Common myeloid progenitor, CD34-positive (primary cell): ENCODE measurements at regions not wholly inside any gene's neighbourhood (a gene's known extent, or its start where the extent isn't known, plus 50 kb on each side); places are given as distances from the start of the nearest gene placed in this dataset.
"Not testable (repeated sequence)": the region's sequence is repeated elsewhere in the genome, so short reads cannot be mapped to it uniquely, and the experiment has no call there.

Source experiments
- CTCF ChIA-PET: fragments of 350-600 bp; sonication (Branson Sonifier 250); formaldehyde crosslinking; loops from one replicate; lab custom pipeline; 2021; ENCODE audit warnings: antibody characterized with exemption; lab: Charles Lee
- POLR2A ChIA-PET: fragments of 350-600 bp; sonication (Branson Sonifier 250); formaldehyde crosslinking; loops from one replicate; lab custom pipeline; 2021; ENCODE audit warnings: antibody characterized with exemption; lab: Charles Lee
- DNase-seq, 3 donors: peaks; one replicate each; pipeline versions ENCODE4 v3.0.0 to v3.0.0-alpha.2; 2013
- H3K27ac ChIP-seq, 2 experiments: 1 replicate in 1 of 2; 2 replicates in 1 of 2; pipeline ENCODE4 v1.7.0; 2013; ENCODE audit warnings: inconsistent platforms in 2 of 2, low read length in 2 of 2, mild to moderate bottlenecking in 2 of 2, low read depth in 1 of 2, moderate library complexity in 1 of 2; ENCODE audit not compliant: severe bottlenecking in 2 of 2, insufficient read depth in 1 of 2, poor library complexity in 1 of 2
- H3K27me3 ChIP-seq, 5 experiments: replicated peaks in 2 of 5; 1 replicate in 3 of 5; 2 replicates in 2 of 5; pipeline versions ENCODE4 v1.6.1 to v1.7.0; 2013; ENCODE audit warnings: low read length in 4 of 5, mild to moderate bottlenecking in 2 of 5, moderate library complexity in 2 of 5, inconsistent platforms in 1 of 5; ENCODE audit not compliant: insufficient read depth in 5 of 5, control insufficient read depth in 4 of 5
- H3K36me3 ChIP-seq, 4 experiments: 1 replicate in 2 of 4; 2 replicates in 2 of 4; pipeline versions ENCODE4 v1.6.1 to v1.7.0; 2013; ENCODE audit warnings: low read length in 3 of 4, control low read depth in 1 of 4, mild to moderate bottlenecking in 1 of 4; ENCODE audit not compliant: control insufficient read depth in 4 of 4, insufficient read depth in 4 of 4
- H3K4me1 ChIP-seq, 4 experiments: 1 replicate in 3 of 4; 2 replicates in 1 of 4; pipeline versions ENCODE4 v1.6.1 to v1.7.1; 2013; ENCODE audit warnings: low read length in 3 of 4, mild to moderate bottlenecking in 3 of 4, control low read depth in 1 of 4, inconsistent platforms in 1 of 4, moderate library complexity in 1 of 4; ENCODE audit not compliant: control insufficient read depth in 4 of 4, insufficient read depth in 4 of 4; ENCODE audit errors: control extremely low read depth in 1 of 4
- H3K4me3 ChIP-seq, 7 experiments: 1 replicate in 4 of 7; 2 replicates in 3 of 7; pipeline versions ENCODE4 v1.5.1 to v1.7.0; 2013; ENCODE audit warnings: mild to moderate bottlenecking in 7 of 7, low read length in 6 of 7, moderate library complexity in 6 of 7, inconsistent platforms in 2 of 7, low read depth in 2 of 7, control low read depth in 1 of 7; ENCODE audit not compliant: insufficient read depth in 4 of 7, control insufficient read depth in 1 of 7; ENCODE audit errors: extremely low read depth in 1 of 7
- H3K9me3 ChIP-seq, 5 experiments: 1 replicate in 4 of 5; 2 replicates in 1 of 5; pipeline versions ENCODE4 v1.6.1 to v1.7.1; 2013; ENCODE audit warnings: low read length in 4 of 5, mild to moderate bottlenecking in 2 of 5, inconsistent platforms in 1 of 5, low read depth in 1 of 5, moderate library complexity in 1 of 5; ENCODE audit not compliant: control insufficient read depth in 4 of 5, insufficient read depth in 2 of 5; ENCODE audit errors: control extremely low read depth in 1 of 5
- WGBS: methylation state at CpG from one replicate; pipeline ENCODE4 v1.1.5; 2013; ENCODE audit not compliant: insufficient coverage; 5-methylcytosine and 5-hydroxymethylcytosine counted together

DNA sequence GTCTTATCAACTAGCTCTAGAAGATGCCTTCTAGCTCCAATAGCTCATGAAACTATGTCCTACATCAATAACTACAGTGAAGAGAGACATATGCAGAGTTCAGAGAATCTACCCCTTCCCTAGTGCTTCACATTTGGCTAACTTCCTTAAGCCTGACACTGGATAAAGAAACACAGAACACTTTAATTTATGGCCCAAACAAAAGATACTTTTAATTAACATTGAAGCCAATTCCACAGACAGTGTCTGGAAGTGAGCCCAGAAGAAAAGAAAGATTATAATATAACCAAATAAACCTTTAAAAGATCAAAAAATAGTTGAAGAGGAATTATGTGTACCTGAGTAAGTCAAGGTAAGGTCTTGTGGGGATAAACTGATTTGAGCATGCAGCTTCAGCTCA is 255.2 kb downstream of the C11orf87 start:
- Histone ChIP-seq H3K4me3 (no peak overlapping the region), H3K27me3 (peaks cover 0 to 6% (median 0%) of the 10 kb centered on the region in 5 experiments), H3K9me3 (no peaks in the 10 kb centered on the region), H3K27ac (no peak overlapping the region), H3K4me1 (no peaks in the 10 kb centered on the region), H3K36me3 (no peaks in the 10 kb centered on the region)
- ChIA-PET CTCF (no interaction called here), POLR2A (no interaction called here)
- DNase-seq = no peak

DNA sequence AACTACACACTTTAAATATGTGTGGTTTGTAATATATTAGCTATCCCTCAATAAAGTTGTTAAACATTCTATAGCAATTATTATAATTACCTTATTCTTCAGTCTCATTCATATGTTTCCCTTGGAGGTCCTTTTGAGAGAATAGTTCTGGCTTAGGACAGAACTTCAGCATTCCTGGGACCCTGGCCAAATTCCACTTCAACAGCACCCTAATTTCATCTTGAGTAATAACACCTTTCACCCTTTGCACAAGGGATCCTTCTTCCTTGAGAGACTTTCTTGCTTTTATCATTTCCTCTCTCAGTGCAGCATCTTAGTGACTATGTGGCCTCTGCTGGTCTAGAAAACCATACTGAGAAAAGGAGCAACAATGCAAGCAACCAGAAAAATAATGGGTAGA is 255.9 kb downstream of the C11orf87 start:
- no peak for DNase-seq
- peaks cover 0 to 6% (median 0%) of the 10 kb centered on the region in 5 experiments for H3K27me3 ChIP-seq
- ChIA-PET POLR2A (no interaction called here), CTCF (no interaction called here)
- H3K36me3 ChIP-seq = no peaks in the 10 kb centered on the region
- H3K9me3 ChIP-seq = no peaks in the 10 kb centered on the region
- no peak overlapping the region for H3K27ac ChIP-seq
- H3K4me1 ChIP-seq = no peaks in the 10 kb centered on the region
- H3K4me3 ChIP-seq = no peak overlapping the region

DNA sequence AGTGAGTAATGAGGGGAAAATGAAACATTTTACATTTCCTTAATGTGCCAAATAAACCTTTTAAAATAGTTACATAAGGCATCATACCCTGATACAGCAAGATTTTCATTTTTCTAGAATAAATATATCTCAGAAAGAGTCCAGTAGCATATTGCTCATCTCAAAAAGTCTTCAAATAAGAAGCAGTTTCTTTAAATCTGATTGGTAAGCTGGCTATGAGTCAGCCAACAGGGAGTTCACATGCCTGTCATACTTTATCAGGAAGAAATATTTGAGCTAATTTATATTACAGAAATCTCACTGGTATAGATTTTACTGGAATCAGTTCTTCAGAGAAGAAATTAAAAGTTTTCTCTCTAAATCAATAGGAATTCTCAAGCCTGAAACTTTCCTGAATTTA is 258.1 kb downstream of the C11orf87 start:
- Histone ChIP-seq H3K27ac (no peak overlapping the region), H3K9me3 (peaks cover 0 to 1% (median 0%) of the 10 kb centered on the region in 5 experiments), H3K4me3 (no peak overlapping the region), H3K27me3 (peaks cover 0 to 3% (median 0%) of the 10 kb centered on the region in 5 experiments), H3K36me3 (no peaks in the 10 kb centered on the region), H3K4me1 (no peaks in the 10 kb centered on the region)
- ChIA-PET POLR2A (no interaction called here), CTCF (no interaction called here)
- no peak for DNase-seq

DNA sequence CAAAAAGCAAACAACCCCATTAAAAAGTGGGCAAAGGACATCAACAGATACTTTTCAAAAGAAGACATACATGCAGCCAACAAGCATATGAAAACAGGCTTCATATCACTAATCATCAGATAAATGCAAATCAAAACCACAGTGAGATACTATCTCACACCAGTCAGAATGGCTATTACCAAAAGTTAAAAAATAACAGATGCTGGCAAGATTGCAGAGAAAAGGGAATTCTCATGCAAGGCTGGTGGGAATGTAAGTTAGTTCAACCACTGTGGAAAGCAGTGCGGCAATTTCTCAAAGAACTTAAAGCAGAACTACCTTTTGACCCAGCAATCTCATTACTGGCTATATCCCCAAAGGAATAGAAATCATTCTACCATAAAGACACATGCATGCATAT is 260.8 kb downstream of the C11orf87 start:
- CTCF ChIA-PET = not testable (repeated sequence)

DNA sequence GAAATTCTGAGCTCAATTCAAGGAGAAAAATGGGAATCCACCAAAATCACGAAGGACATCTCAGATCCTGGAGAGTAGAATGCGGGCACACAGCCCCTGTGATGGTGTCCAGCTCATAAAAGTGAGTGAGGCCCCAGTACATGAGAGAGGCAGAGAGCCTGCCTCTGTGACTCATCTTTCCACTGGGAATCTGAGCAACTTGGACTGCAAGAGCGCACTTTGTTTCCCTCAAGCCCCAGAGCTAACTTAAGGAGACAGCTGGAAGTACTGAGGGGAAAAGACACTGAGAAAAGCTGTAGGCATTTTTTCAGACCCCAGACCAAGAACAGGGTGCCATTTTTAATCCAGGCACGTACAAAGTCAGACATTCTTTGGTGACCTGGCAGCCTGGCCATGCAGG is 273.7 kb downstream of the C11orf87 start:
- CTCF ChIA-PET = interaction anchor here (4.5 kb wide), 1 partner anchor 998 kb away, joined by 24 read pairs; no protein-coding TSS in a partner anchor
- Histone ChIP-seq H3K9me3 (peaks cover 0 to 11% (median 0%) of the 10 kb centered on the region in 5 experiments), H3K4me3 (no peak overlapping the region), H3K4me1 (no peaks in the 10 kb centered on the region), H3K27me3 (no peaks in the 10 kb centered on the region), H3K27ac (no peak overlapping the region), H3K36me3 (no peaks in the 10 kb centered on the region)
- DNase-seq = no peak
- POLR2A ChIA-PET = no interaction called here
- 98% methylated on average over 4 of the region's 4 CpGs for WGBS

More for the DNA sequence above, 260.8 kb downstream of the C11orf87 start:
- H3K4me1 ChIP-seq, H3K4me3 ChIP-seq, H3K36me3 ChIP-seq, H3K27ac ChIP-seq, H3K9me3 ChIP-seq, H3K27me3 ChIP-seq, DNase-seq, POLR2A ChIA-PET: not testable (repeated sequence)
- WGBS = 60% methylated on average over 1 of the region's 1 CpG

DNA sequence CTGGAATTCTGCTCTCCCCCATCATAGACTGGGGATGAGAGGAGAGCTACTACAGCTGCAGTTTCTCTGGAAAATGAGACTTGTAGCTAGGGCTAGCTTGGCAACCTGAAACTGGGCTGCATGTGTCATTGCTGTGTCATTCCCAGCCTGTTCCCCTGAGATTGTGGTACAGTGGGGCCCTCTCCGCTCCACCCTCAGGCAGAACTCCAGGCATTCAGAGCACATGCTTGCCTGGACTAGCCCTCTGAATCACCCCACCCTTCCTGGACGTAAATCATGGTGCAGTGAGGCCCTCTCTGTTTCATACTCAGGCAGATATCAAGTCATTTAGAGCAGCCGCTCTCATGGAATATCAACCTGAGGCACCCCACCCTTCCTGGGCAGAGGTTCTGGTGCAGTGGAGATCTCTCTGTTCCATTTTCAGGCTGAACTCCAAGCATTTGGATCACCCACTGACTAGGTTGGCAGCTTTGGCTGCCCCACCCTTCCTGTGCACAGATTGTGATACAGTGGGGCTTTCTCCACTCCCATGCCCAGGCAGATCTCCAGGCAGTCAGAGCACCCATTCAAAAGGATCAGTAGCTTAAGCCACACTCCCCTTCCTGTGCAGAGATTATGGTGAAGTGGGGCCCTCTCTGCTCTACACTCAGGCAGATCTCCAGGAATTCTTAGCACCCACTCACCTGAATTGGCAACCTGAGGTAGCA is 274.4 kb downstream of the C11orf87 start:
- H3K9me3 ChIP-seq = peaks cover 0 to 11% (median 0%) of the 10 kb centered on the region in 5 experiments
- WGBS = 90% methylated on average over 3 of the region's 3 CpGs
- no peak overlapping the region for H3K4me3 ChIP-seq
- ChIA-PET CTCF (interaction anchor here (0.7 to 4.5 kb wide), 4 partner anchors 13 to 999 kb away, joined by 3 to 24 read pairs (median 4); no protein-coding TSS in a partner anchor), POLR2A (no interaction called here)
- H3K4me1 ChIP-seq = no peaks in the 10 kb centered on the region
- no peak for DNase-seq
- H3K36me3 ChIP-seq = no peaks in the 10 kb centered on the region
- no peaks in the 10 kb centered on the region for H3K27me3 ChIP-seq
- no peak overlapping the region for H3K27ac ChIP-seq

DNA sequence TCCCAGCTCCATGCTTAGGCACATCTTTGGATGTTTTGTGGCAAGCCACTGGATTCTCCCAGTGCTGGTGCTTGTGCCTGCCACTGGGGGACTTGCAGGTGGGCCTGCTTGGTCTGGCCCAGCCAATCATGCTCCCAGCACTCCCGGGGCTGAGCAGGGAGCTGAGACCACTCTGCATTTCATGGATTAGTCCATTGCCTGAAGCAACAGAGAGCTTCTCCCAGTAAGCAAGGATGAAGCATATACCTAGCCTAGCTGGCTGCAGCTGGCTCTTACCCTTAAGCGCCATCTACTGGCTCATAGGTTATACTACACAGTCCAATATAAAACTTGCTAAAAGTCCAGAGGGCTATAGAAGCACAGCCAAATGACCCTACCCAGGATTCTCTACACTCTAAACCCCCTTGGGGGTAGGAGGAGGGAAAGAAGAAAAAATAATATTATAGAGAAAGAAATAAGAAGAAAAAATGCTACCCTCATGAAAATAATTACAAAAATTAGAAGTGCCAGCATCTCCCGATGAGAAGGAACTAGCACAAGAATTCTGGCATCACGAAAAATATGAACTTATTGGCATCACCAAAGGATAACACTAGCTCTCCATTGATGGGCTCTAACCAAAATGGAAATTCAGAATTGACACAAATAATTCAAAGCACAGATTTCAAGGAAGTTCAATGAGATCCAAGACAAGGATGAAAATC is 275.3 kb downstream of the C11orf87 start:
- no peaks in the 10 kb centered on the region for H3K36me3 ChIP-seq
- ChIA-PET POLR2A (no interaction called here), CTCF (interaction anchor here (0.7 to 4.5 kb wide), 6 partner anchors 12 to 1002 kb away, joined by 3 to 24 read pairs (median 4); no protein-coding TSS in a partner anchor)
- H3K27me3 ChIP-seq = no peaks in the 10 kb centered on the region
- peak; percentile 20 to 48 (median 36) for DNase-seq
- H3K4me3 ChIP-seq = no peak overlapping the region
- no peaks in the 10 kb centered on the region for H3K4me1 ChIP-seq
- peaks cover 0 to 11% (median 0%) of the 10 kb centered on the region in 5 experiments for H3K9me3 ChIP-seq
- 81% methylated on average over 3 of the region's 4 CpGs for WGBS
- no peak overlapping the region for H3K27ac ChIP-seq
